Peyer's patch (tissue), 4 donors: ENCODE measurements at regions not wholly inside any gene's neighbourhood (a gene's known extent, or its start where the extent isn't known, plus 50 kb on each side); places are given as distances from the start of the nearest gene placed in this dataset.
"Not testable (repeated sequence)": the region's sequence is repeated elsewhere in the genome, so short reads cannot be mapped to it uniquely, and the experiment has no call there.

Source experiments
- CTCF ChIP-seq, 6 experiments: fragments of 450-650 bp in 4 of 6; fragments of 200-600 bp in 2 of 6; sonication (generic) in 1 of 6; IDR thresholded peaks; one replicate each; pipeline ENCODE4 v1.5.1; 2017 to 2019; ENCODE audit warnings: antibody characterized with exemption in 6 of 6, mild to moderate bottlenecking in 3 of 6, moderate library complexity in 1 of 6
- POLR2A ChIP-seq, 2 donors: fragments of 450-650 bp; IDR thresholded peaks; one replicate each; pipeline ENCODE4 v1.5.1; 2017; ENCODE audit warnings: antibody characterized with exemption in 2 of 2, mild to moderate bottlenecking in 2 of 2, moderate library complexity in 2 of 2

GRCh38 chr11:4315292-4315691 is 52.9 kb downstream of the OR52B4 start:
- TF ChIP-seq POLR2A, CTCF (IDR thresholded peaks at IDR 0.05): not testable (repeated sequence)
